CD14-positive monocyte (primary cell): ENCODE measurements at regions not wholly inside any gene's neighbourhood (a gene's known extent, or its start where the extent isn't known, plus 50 kb on each side); places are given as distances from the start of the nearest gene placed in this dataset.
A peak's percentile ranks its signal among the peaks of the same experiment; 100 is the strongest.

Experiments
- DNase-seq, 3 donors: peaks; one replicate each; pipeline ENCODE4 v3.0.0-alpha.2; 2011 to 2022
- H2AFZ ChIP-seq: 2 replicates; pipeline ENCODE4 v1.6.0; 2012; ENCODE audit warnings: mild to moderate bottlenecking, low read depth, low read length, inconsistent platforms; ENCODE audit not compliant: insufficient read depth, poor library complexity, severe bottlenecking
- H3K27ac ChIP-seq, 2 donors: 1 replicate in 1 of 2; 2 replicates in 1 of 2; pipeline ENCODE4 v1.5.1; 2012 to 2013; ENCODE audit warnings: low read length in 2 of 2, control low read depth in 1 of 2, inconsistent platforms in 1 of 2, low read depth in 1 of 2, mild to moderate bottlenecking in 1 of 2
- H3K27me3 ChIP-seq, 2 donors: one replicate each; pipeline versions ENCODE4 v1.6.0 to v1.6.1; 2011 to 2013; ENCODE audit warnings: low read length in 2 of 2; ENCODE audit not compliant: control insufficient read depth in 2 of 2, insufficient read depth in 2 of 2
- H3K36me3 ChIP-seq, 2 donors: replicated peaks in 1 of 2; 1 replicate in 1 of 2; 2 replicates in 1 of 2; pipeline versions ENCODE4 v1.5.1 to v1.6.1; 2012 to 2013; ENCODE audit warnings: low read length in 2 of 2, control low read depth in 1 of 2, inconsistent platforms in 1 of 2, mild to moderate bottlenecking in 1 of 2; ENCODE audit not compliant: insufficient read depth in 2 of 2, control insufficient read depth in 1 of 2
- H3K4me1 ChIP-seq, 2 donors: 1 replicate in 1 of 2; 2 replicates in 1 of 2; pipeline versions ENCODE4 v1.5.1 to v1.6.1; 2012 to 2013; ENCODE audit warnings: low read length in 2 of 2, control low read depth in 1 of 2, inconsistent platforms in 1 of 2, mild to moderate bottlenecking in 1 of 2, moderate library complexity in 1 of 2; ENCODE audit not compliant: insufficient read depth in 2 of 2, control insufficient read depth in 1 of 2
- H3K4me2 ChIP-seq: replicated peaks from 2 replicates; pipeline ENCODE3; 2012; ENCODE audit warnings: low read length, moderate library complexity, mild to moderate bottlenecking; ENCODE audit not compliant: poor library complexity, severe bottlenecking; ENCODE audit errors: extremely low read depth
- H3K4me3 ChIP-seq, 3 experiments: fragments of 200-600 bp in 1 of 3; sonication (generic) in 1 of 3; replicated peaks in 1 of 3; 1 replicate in 2 of 3; 2 replicates in 1 of 3; pipeline ENCODE4 v1.5.1; 2011 to 2013; ENCODE audit warnings: low read length in 3 of 3, mild to moderate bottlenecking in 3 of 3, control low read depth in 2 of 3, low read depth in 2 of 3, inconsistent platforms in 1 of 3, moderate library complexity in 1 of 3
- H3K79me2 ChIP-seq: 2 replicates; pipeline ENCODE4 v1.6.0; 2012; ENCODE audit warnings: mild to moderate bottlenecking, control low read depth, inconsistent platforms, low read length, moderate library complexity; ENCODE audit not compliant: insufficient read depth
- H3K9ac ChIP-seq: 2 replicates; pipeline ENCODE4 v1.6.0; 2017; ENCODE audit warnings: low read length, mild to moderate bottlenecking; ENCODE audit not compliant: insufficient read depth, poor library complexity, severe bottlenecking
- H3K9me3 ChIP-seq, 2 donors: replicated peaks in 1 of 2; 1 replicate in 1 of 2; 2 replicates in 1 of 2; pipeline versions ENCODE4 v1.5.1 to v1.6.1; 2012 to 2013; ENCODE audit warnings: low read length in 2 of 2, control low read depth in 1 of 2; ENCODE audit not compliant: control insufficient read depth in 1 of 2, insufficient read depth in 1 of 2
- H4K20me1 ChIP-seq: 2 replicates; pipeline ENCODE4 v1.6.0; 2012; ENCODE audit warnings: mild to moderate bottlenecking, low read length, control low read depth, moderate library complexity; ENCODE audit not compliant: insufficient read depth
- H3K27ac Mint-ChIP-seq, 7 donors: one replicate each; pipeline ENCODE4 v1.8.0; 2020; ENCODE audit warnings: mild to moderate bottlenecking in 7 of 7, mixed read lengths in 7 of 7, moderate library complexity in 6 of 7, inconsistent platforms in 2 of 7
- H3K27me3 Mint-ChIP-seq, 3 donors: one replicate each; pipeline ENCODE4 v1.8.0; 2021 to 2022; ENCODE audit warnings: low read depth in 3 of 3, mild to moderate bottlenecking in 3 of 3, mixed read lengths in 3 of 3, moderate library complexity in 3 of 3, inconsistent platforms in 1 of 3
- H3K36me3 Mint-ChIP-seq, 2 donors: one replicate each; pipeline ENCODE4 v1.8.0; 2020; ENCODE audit warnings: mixed read lengths in 2 of 2, inconsistent platforms in 1 of 2, mild to moderate bottlenecking in 1 of 2
- H3K4me1 Mint-ChIP-seq: one replicate; pipeline ENCODE4 v1.8.0; 2020; ENCODE audit warnings: mild to moderate bottlenecking, mixed read lengths
- H3K4me3 Mint-ChIP-seq, 2 donors: one replicate each; pipeline ENCODE4 v1.8.0; 2020; ENCODE audit warnings: mild to moderate bottlenecking in 2 of 2, mixed read lengths in 2 of 2, moderate library complexity in 1 of 2
- H3K9me3 Mint-ChIP-seq, 7 donors: one replicate each; pipeline ENCODE4 v1.8.0; 2020 to 2022; ENCODE audit warnings: mixed read lengths in 7 of 7, mild to moderate bottlenecking in 6 of 7, moderate library complexity in 6 of 7, inconsistent platforms in 2 of 7
- WGBS: methylation state at CpG from one replicate; pipeline ENCODE4 v1.1.5; 2013; ENCODE audit warnings: missing lambda C conversion rate; ENCODE audit not compliant: insufficient coverage; 5-methylcytosine and 5-hydroxymethylcytosine counted together
- intact Hi-C, 2 donors: fragments of 100-400 bp; cut with micrococcal nuclease; formaldehyde crosslinking; loops; one replicate each; pipeline versions ENCODE4 v1.15.0 to v1.15.1; 2023
- TF ChIP-seq, protein P1 (sequence below): fragments of 200-600 bp; IDR thresholded peaks from one replicate; pipeline ENCODE4 v1.8.0; 2022; ENCODE audit warnings: antibody characterized with exemption, mild to moderate bottlenecking

DNA sequence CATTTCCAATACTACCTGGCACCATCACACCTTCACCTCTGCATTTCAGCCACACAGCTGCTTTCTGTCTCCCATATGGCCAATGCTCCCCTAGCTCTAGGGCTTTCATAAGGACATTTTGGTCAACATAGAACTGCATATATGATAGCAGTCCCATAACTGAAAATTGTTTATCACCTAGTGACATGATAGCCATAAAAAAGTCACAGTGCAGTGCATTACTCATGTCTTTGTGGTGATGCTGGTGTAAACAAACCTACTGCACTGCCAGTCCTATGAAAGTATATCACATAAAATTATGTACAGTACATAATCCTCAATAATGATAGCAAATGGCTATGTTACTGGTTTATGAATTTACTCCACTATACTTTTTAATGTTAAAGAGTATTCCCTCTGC, 221.0 kb downstream of the NAF1 start:
- H2AFZ ChIP-seq: no peak overlapping the region
- Mint-ChIP-seq H3K9me3 (no peaks in the 10 kb centered on the region), H3K27ac (no peak overlapping the region), H3K36me3 (no peaks in the 10 kb centered on the region), H3K4me3 (no peak overlapping the region), H3K27me3 (no peaks in the 10 kb centered on the region), H3K4me1 (no peaks in the 10 kb centered on the region)
- H3K27ac ChIP-seq: no peak overlapping the region
- H3K9me3 ChIP-seq: no peaks in the 10 kb centered on the region
- H3K4me3 ChIP-seq: no peak overlapping the region
- H3K36me3 ChIP-seq: no peaks in the 10 kb centered on the region
- intact Hi-C loops: no loop called here
- no peaks in the 10 kb centered on the region for H4K20me1 ChIP-seq
- no peaks in the 10 kb centered on the region for H3K79me2 ChIP-seq
- no peaks in the 10 kb centered on the region for H3K27me3 ChIP-seq
- H3K9ac ChIP-seq: no peak overlapping the region
- TF ChIP-seq, protein P1, sequence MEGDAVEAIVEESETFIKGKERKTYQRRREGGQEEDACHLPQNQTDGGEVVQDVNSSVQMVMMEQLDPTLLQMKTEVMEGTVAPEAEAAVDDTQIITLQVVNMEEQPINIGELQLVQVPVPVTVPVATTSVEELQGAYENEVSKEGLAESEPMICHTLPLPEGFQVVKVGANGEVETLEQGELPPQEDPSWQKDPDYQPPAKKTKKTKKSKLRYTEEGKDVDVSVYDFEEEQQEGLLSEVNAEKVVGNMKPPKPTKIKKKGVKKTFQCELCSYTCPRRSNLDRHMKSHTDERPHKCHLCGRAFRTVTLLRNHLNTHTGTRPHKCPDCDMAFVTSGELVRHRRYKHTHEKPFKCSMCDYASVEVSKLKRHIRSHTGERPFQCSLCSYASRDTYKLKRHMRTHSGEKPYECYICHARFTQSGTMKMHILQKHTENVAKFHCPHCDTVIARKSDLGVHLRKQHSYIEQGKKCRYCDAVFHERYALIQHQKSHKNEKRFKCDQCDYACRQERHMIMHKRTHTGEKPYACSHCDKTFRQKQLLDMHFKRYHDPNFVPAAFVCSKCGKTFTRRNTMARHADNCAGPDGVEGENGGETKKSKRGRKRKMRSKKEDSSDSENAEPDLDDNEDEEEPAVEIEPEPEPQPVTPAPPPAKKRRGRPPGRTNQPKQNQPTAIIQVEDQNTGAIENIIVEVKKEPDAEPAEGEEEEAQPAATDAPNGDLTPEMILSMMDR: no peak
- no peak overlapping the region for H3K4me2 ChIP-seq
- no peak for DNase-seq
- H3K4me1 ChIP-seq: no peaks in the 10 kb centered on the region

DNA sequence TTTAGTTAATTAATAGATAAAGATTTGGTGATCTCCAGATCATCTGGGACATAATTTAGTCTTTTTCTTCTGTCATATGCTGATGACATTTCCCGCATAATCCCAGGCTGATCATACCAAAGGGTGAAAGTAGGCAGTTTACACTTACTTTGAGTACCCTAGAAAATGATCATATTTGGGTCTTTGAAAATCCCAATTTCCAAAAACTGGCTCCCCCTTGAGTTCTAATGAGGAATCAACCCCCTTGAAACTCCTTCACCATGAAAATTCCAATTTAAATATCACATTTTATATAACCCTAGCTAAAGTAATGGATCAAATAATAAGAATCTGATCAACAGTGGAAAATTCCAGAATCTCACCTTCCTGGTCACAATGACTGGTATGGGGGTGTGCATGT, 223.4 kb downstream of the NAF1 start:
- H3K36me3 ChIP-seq: no peaks in the 10 kb centered on the region
- intact Hi-C loops: no loop called here

More for the DNA sequence above, 223.4 kb downstream of the NAF1 start:
- H3K9me3 Mint-ChIP-seq: no peaks in the 10 kb centered on the region
- no peak overlapping the region for H3K4me3 Mint-ChIP-seq
- DNase-seq: no peak
- H3K36me3 Mint-ChIP-seq: no peaks in the 10 kb centered on the region
- H4K20me1 ChIP-seq: no peaks in the 10 kb centered on the region
- H3K4me1 Mint-ChIP-seq: no peaks in the 10 kb centered on the region
- H3K4me3 ChIP-seq: no peak overlapping the region
- H3K27me3 ChIP-seq: no peaks in the 10 kb centered on the region
- no peak overlapping the region for H3K27ac ChIP-seq
- no peak overlapping the region for H3K9ac ChIP-seq
- no peaks in the 10 kb centered on the region for H3K79me2 ChIP-seq
- TF ChIP-seq, protein P1: no peak
- H3K4me1 ChIP-seq: no peaks in the 10 kb centered on the region
- no CpG with 5 or more reads among the region's 1 CpG for WGBS
- no peak overlapping the region for H2AFZ ChIP-seq
- no peaks in the 10 kb centered on the region for H3K9me3 ChIP-seq
- H3K4me2 ChIP-seq: no peak overlapping the region
- no peaks in the 10 kb centered on the region for H3K27me3 Mint-ChIP-seq
- peak overlapping the region in 1 of 7 donors; percentile 27 for H3K27ac Mint-ChIP-seq
